Mucosa of stomach (tissue), 1 donor: ENCODE measurements at regions not wholly inside any gene's neighbourhood (a gene's known extent, or its start where the extent isn't known, plus 50 kb on each side); places are given as distances from the start of the nearest gene placed in this dataset.

Source experiments
- H3K27me3 ChIP-seq: one replicate; pipeline ENCODE4 v1.7.0; 2013; ENCODE audit warnings: mild to moderate bottlenecking, low read length; ENCODE audit not compliant: control insufficient read depth, insufficient read depth
- H3K36me3 ChIP-seq: one replicate; pipeline ENCODE4 v1.7.0; 2013; ENCODE audit warnings: low read length; ENCODE audit not compliant: control insufficient read depth, insufficient read depth
- H3K4me1 ChIP-seq: one replicate; pipeline ENCODE4 v1.7.0; 2013; ENCODE audit warnings: mild to moderate bottlenecking, low read length; ENCODE audit not compliant: control insufficient read depth, insufficient read depth
- H3K4me3 ChIP-seq: one replicate; pipeline ENCODE4 v1.7.0; 2013; ENCODE audit warnings: low read length
- H3K9ac ChIP-seq: one replicate; pipeline ENCODE4 v1.7.0; 2013; ENCODE audit warnings: mild to moderate bottlenecking, low read length, moderate library complexity
- H3K9me3 ChIP-seq: one replicate; pipeline ENCODE4 v1.7.0; 2013; ENCODE audit warnings: mild to moderate bottlenecking, low read length, moderate library complexity; ENCODE audit not compliant: control insufficient read depth
- donor health status: Pancreatic carcinoma.

- no peaks in the 10 kb centered on the region for H3K9me3 ChIP-seq
- H3K4me1 ChIP-seq: peaks cover 19% of the 10 kb centered on the region
- no peaks in the 10 kb centered on the region for H3K36me3 ChIP-seq
- no peak overlapping the region for H3K4me3 ChIP-seq
- H3K27me3 ChIP-seq: no peaks in the 10 kb centered on the region
- no peak overlapping the region for H3K9ac ChIP-seq
These were observed 245.8 kb downstream of the KCNS3 start for GRCh38 chr2:18124116-18124835.

- H3K27me3 ChIP-seq: no peaks in the 10 kb centered on the region
- H3K4me1 ChIP-seq: peaks cover 19% of the 10 kb centered on the region
- H3K9me3 ChIP-seq: no peaks in the 10 kb centered on the region
- no peak overlapping the region for H3K4me3 ChIP-seq
- no peak overlapping the region for H3K9ac ChIP-seq
- no peaks in the 10 kb centered on the region for H3K36me3 ChIP-seq
These were observed 245.1 kb downstream of the KCNS3 start for GRCh38 chr2:18123577-18123976.

- Histone ChIP-seq H3K4me1 (peaks cover 22% of the 10 kb centered on the region), H3K9me3 (no peaks in the 10 kb centered on the region), H3K36me3 (no peaks in the 10 kb centered on the region), H3K4me3 (no peak overlapping the region), H3K9ac (no peak overlapping the region), H3K27me3 (no peaks in the 10 kb centered on the region)
These were observed 244.7 kb downstream of the KCNS3 start for GRCh38 chr2:18123211-18123570.

GRCh38 chr2:18122544-18123210 is 244.2 kb downstream of the KCNS3 start:
- H3K4me1 ChIP-seq: peaks cover 27% of the 10 kb centered on the region
- no peak overlapping the region for H3K4me3 ChIP-seq
- no peaks in the 10 kb centered on the region for H3K36me3 ChIP-seq
- H3K9me3 ChIP-seq: no peaks in the 10 kb centered on the region
- H3K9ac ChIP-seq: no peak overlapping the region
- no peaks in the 10 kb centered on the region for H3K27me3 ChIP-seq

- Histone ChIP-seq H3K9ac (no peak overlapping the region), H3K27me3 (no peaks in the 10 kb centered on the region), H3K4me3 (no peak overlapping the region), H3K4me1 (peaks cover 27% of the 10 kb centered on the region), H3K36me3 (no peaks in the 10 kb centered on the region), H3K9me3 (no peaks in the 10 kb centered on the region)
These were observed 241.4 kb downstream of the KCNS3 start for GRCh38 chr2:18119883-18120282.

- Histone ChIP-seq H3K36me3 (no peaks in the 10 kb centered on the region), H3K9me3 (no peaks in the 10 kb centered on the region)
These were observed 240.2 kb downstream of the KCNS3 start for GRCh38 chr2:18118703-18119102.

GRCh38 chr2:18117592-18117991 is 239.1 kb downstream of the KCNS3 start:
- H3K9me3 ChIP-seq: no peaks in the 10 kb centered on the region
- no peak overlapping the region for H3K4me3 ChIP-seq
- peaks cover 20% of the 10 kb centered on the region for H3K4me1 ChIP-seq
- no peaks in the 10 kb centered on the region for H3K36me3 ChIP-seq
- H3K9ac ChIP-seq: no peak overlapping the region
- no peaks in the 10 kb centered on the region for H3K27me3 ChIP-seq

More at GRCh38 chr2:18118703-18119102, 240.2 kb downstream of the KCNS3 start:
- Histone ChIP-seq H3K4me1 (peaks cover 27% of the 10 kb centered on the region), H3K9ac (no peak overlapping the region), H3K27me3 (no peaks in the 10 kb centered on the region), H3K4me3 (no peak overlapping the region)

- no peaks in the 10 kb centered on the region for H3K27me3 ChIP-seq
- H3K4me3 ChIP-seq: no peak overlapping the region
- no peaks in the 10 kb centered on the region for H3K36me3 ChIP-seq
- H3K4me1 ChIP-seq: no peaks in the 10 kb centered on the region
- H3K9ac ChIP-seq: no peak overlapping the region
- no peaks in the 10 kb centered on the region for H3K9me3 ChIP-seq
These were observed 231.8 kb downstream of the KCNS3 start for GRCh38 chr2:18110222-18110621.

- Histone ChIP-seq H3K36me3 (no peaks in the 10 kb centered on the region), H3K9me3 (no peaks in the 10 kb centered on the region), H3K4me1 (no peaks in the 10 kb centered on the region), H3K27me3 (no peaks in the 10 kb centered on the region), H3K4me3 (no peak overlapping the region), H3K9ac (no peak overlapping the region)
These were observed 228.4 kb downstream of the KCNS3 start for GRCh38 chr2:18106841-18107240.

GRCh38 chr2:18105929-18106328 is 227.5 kb downstream of the KCNS3 start:
- Histone ChIP-seq H3K4me1 (no peaks in the 10 kb centered on the region), H3K36me3 (no peaks in the 10 kb centered on the region), H3K27me3 (no peaks in the 10 kb centered on the region), H3K9me3 (no peaks in the 10 kb centered on the region), H3K9ac (no peak overlapping the region), H3K4me3 (no peak overlapping the region)

GRCh38 chr2:18104595-18105224 is 226.2 kb downstream of the KCNS3 start:
- Histone ChIP-seq H3K9me3 (no peaks in the 10 kb centered on the region), H3K36me3 (no peaks in the 10 kb centered on the region), H3K4me3 (no peak overlapping the region), H3K27me3 (no peaks in the 10 kb centered on the region), H3K4me1 (no peaks in the 10 kb centered on the region), H3K9ac (no peak overlapping the region)

- Histone ChIP-seq H3K27me3 (no peaks in the 10 kb centered on the region), H3K9me3 (no peaks in the 10 kb centered on the region), H3K9ac (no peak overlapping the region), H3K4me3 (no peak overlapping the region), H3K4me1 (peaks cover 8% of the 10 kb centered on the region), H3K36me3 (no peaks in the 10 kb centered on the region)
These were observed 218.5 kb downstream of the KCNS3 start for GRCh38 chr2:18096836-18097405.
